Stimulated activated CD4-positive, alpha-beta T cell treated with anti-CD3 and anti-CD28 coated beads, Interleukin-2, amount 100 ng/mL, for 24 hours (primary cell): ENCODE measurements at regions not wholly inside any gene's neighbourhood (a gene's known extent, or its start where the extent isn't known, plus 50 kb on each side); places are given as distances from the start of the nearest gene placed in this dataset.
"Not testable (repeated sequence)": the region's sequence is repeated elsewhere in the genome, so short reads cannot be mapped to it uniquely, and the experiment has no call there.

Experiments used
- DNase-seq, 2 donors: peaks; one replicate each; pipeline ENCODE4 v3.0.0-alpha.2; 2020

GRCh38 chr6:168255283-168255881 is 64.2 kb downstream of the DACT2 start:
- DNase-seq: no peak

- DNase-seq: no peak
Measured at GRCh38 chr6:168252267-168252666, 67.3 kb downstream of the DACT2 start.

GRCh38 chr6:168250250-168250649 is 69.3 kb downstream of the DACT2 start:
- DNase-seq: no peak

GRCh38 chr6:168249746-168250145 is 69.8 kb downstream of the DACT2 start:
- no peak for DNase-seq

- no peak for DNase-seq
Measured at GRCh38 chr6:168248148-168248620, 71.4 kb downstream of the DACT2 start.

- no peak for DNase-seq
Measured at GRCh38 chr6:168247443-168248147, 72.0 kb downstream of the DACT2 start.

GRCh38 chr6:168244961-168245551 is 74.5 kb downstream of the DACT2 start:
- DNase-seq: no peak

- no peak for DNase-seq
Measured at GRCh38 chr6:168243812-168244376, 75.7 kb downstream of the DACT2 start.

- DNase-seq: no peak
Measured at GRCh38 chr6:168242940-168243225, 76.7 kb downstream of the DACT2 start.

GRCh38 chr6:168242111-168242939 is 77.3 kb downstream of the DACT2 start:
- no peak for DNase-seq

GRCh38 chr6:168240160-168240559 is 79.4 kb downstream of the DACT2 start:
- no peak for DNase-seq

- no peak for DNase-seq
Measured at GRCh38 chr6:168239044-168239773, 80.4 kb downstream of the DACT2 start.

GRCh38 chr6:168238159-168238909 is 81.2 kb downstream of the DACT2 start:
- no peak for DNase-seq

- not testable (repeated sequence) for DNase-seq
Measured at GRCh38 chr6:168233875-168234213, 85.7 kb downstream of the DACT2 start.

- DNase-seq: no peak
Measured at GRCh38 chr6:168232989-168233874, 86.3 kb downstream of the DACT2 start.

- no peak for DNase-seq
Measured at GRCh38 chr6:168232528-168232927, 87.0 kb downstream of the DACT2 start.

GRCh38 chr6:168232062-168232461 is 87.5 kb downstream of the DACT2 start:
- no peak for DNase-seq

- no peak for DNase-seq
Measured at GRCh38 chr6:168231393-168231957, 88.1 kb downstream of the DACT2 start.

- DNase-seq: no peak
Measured at GRCh38 chr6:168229368-168229752, 90.2 kb downstream of the DACT2 start.

- DNase-seq: no peak
Measured at GRCh38 chr6:168228676-168229367, 90.8 kb downstream of the DACT2 start.
